WTC11 (cell line): ENCODE measurements at regions not wholly inside any gene's neighbourhood (a gene's known extent, or its start where the extent isn't known, plus 50 kb on each side); places are given as distances from the start of the nearest gene placed in this dataset.

Source experiments
- ETV6 ChIP-seq: sonication (generic); formaldehyde crosslinking; IDR thresholded peaks from 2 replicates; pipeline ENCODE4 v1.8.1; 2022; ENCODE audit warnings: mild to moderate bottlenecking, missing genetic modification reagents
- TP53 ChIP-seq: sonication (generic); formaldehyde crosslinking; IDR thresholded peaks from 2 replicates; pipeline ENCODE4 v1.8.1; 2023; ENCODE audit warnings: mild to moderate bottlenecking, missing genetic modification reagents
- USF2 ChIP-seq: sonication (generic); formaldehyde crosslinking; IDR thresholded peaks from 2 replicates; pipeline ENCODE4 v1.8.1; 2023; ENCODE audit warnings: mild to moderate bottlenecking, missing genetic modification reagents, moderate library complexity

- TF ChIP-seq ETV6 (CRISPR knock-in tag) (no peak), USF2 (CRISPR knock-in tag) (no peak), TP53 (CRISPR knock-in tag) (no peak)
These were observed 1100.7 kb downstream of the TRHDE start for GRCh38 chr12:73372856-73373255.
